GM12878 (cell line): ENCODE measurements at regions not wholly inside any gene's neighbourhood (a gene's known extent, or its start where the extent isn't known, plus 50 kb on each side); places are given as distances from the start of the nearest gene placed in this dataset.
"Not testable (repeated sequence)": the region's sequence is repeated elsewhere in the genome, so short reads cannot be mapped to it uniquely, and the experiment has no call there.

Source experiments
- ATAC-seq: fragments of 200-7000 bp; cut with Tn5 transposase; 3 replicates; pipeline ENCODE4 v1.9.1; 2020; ENCODE audit warnings: mild to moderate bottlenecking, moderate library complexity
- BruUV-seq: library from RNA; stranded (reverse); fragments of 400-500 nt; replicated peaks from 2 replicates; lab custom pipeline; 2021; lab: Mats Ljungman, UMichigan
- CTCF ChIA-PET: fragments of 300-600 bp; sonication (Branson Sonifier 250); formaldehyde crosslinking; extraction: SDS; loops from one replicate; lab custom pipeline; 2021; ENCODE audit warnings: inconsistent platforms; lab: Yijun Ruan, JAX
- POLR2A ChIA-PET: fragments of 350-600 bp; formaldehyde crosslinking; extraction: SDS; loops from one replicate; lab custom pipeline; 2021; ENCODE audit warnings: inconsistent platforms; lab: Charles Lee
- RAD21 ChIA-PET: fragments of 300-600 bp; sonication (Branson Sonifier 250); formaldehyde crosslinking; loops from one replicate; lab custom pipeline; 2023; ENCODE audit warnings: antibody characterized with exemption; ENCODE audit not compliant: unreplicated experiment; lab: Charles Lee
- SMC1A ChIA-PET: fragments of 300-600 bp; sonication (Branson Sonifier 250); formaldehyde crosslinking; loops from one replicate; lab custom pipeline; 2023; ENCODE audit not compliant: unreplicated experiment, uncharacterized antibody; lab: Charles Lee
- DNase-seq: peaks from one replicate; pipeline ENCODE4 v3.0.0-alpha.2; 2011; ENCODE audit warnings: low read depth, low spot score
- FAIRE-seq: peaks from 3 replicates; lab custom pipeline; 2011; peaks lifted over from hg19 to GRCh38; lab: Jason Lieb, UNC
- H2AFZ ChIP-seq: 2 replicates; pipeline ENCODE4 v1.6.0; 2011; ENCODE audit warnings: low read depth, low read length, control low read depth; ENCODE audit not compliant: control insufficient read depth
- H3K27ac ChIP-seq: 2 replicates; pipeline ENCODE4 v1.5.1; 2011; ENCODE audit warnings: control low read depth; ENCODE audit not compliant: control insufficient read depth, insufficient read depth
- H3K27me3 ChIP-seq, 2 experiments: replicated peaks in 1 of 2; 2 replicates each; pipeline versions ENCODE4 v1.6.0 to v1.6.1; 2011; ENCODE audit warnings: low read length in 1 of 2; ENCODE audit not compliant: control insufficient read depth in 2 of 2, insufficient read depth in 2 of 2
- H3K36me3 ChIP-seq, 2 experiments: 2 replicates each; pipeline ENCODE4 v1.5.1; 2011; ENCODE audit warnings: low read length in 1 of 2; ENCODE audit not compliant: control insufficient read depth in 2 of 2, insufficient read depth in 2 of 2
- H3K4me1 ChIP-seq: 2 replicates; pipeline ENCODE4 v1.6.1; 2011; ENCODE audit warnings: mild to moderate bottlenecking, low read length, moderate library complexity, mixed read lengths; ENCODE audit not compliant: control insufficient read depth, insufficient read depth
- H3K4me2 ChIP-seq: 2 replicates; pipeline ENCODE4 v1.6.0; 2011; ENCODE audit warnings: control low read depth; ENCODE audit not compliant: control insufficient read depth, insufficient read depth
- H3K4me3 ChIP-seq: fragments of 200-600 bp; sonication (generic); 2 replicates; pipeline ENCODE4 v1.5.1; 2016
- H3K79me2 ChIP-seq: 2 replicates; pipeline ENCODE4 v1.6.0; 2011; ENCODE audit warnings: low read length; ENCODE audit not compliant: control insufficient read depth, insufficient read depth
- H3K9ac ChIP-seq: 2 replicates; pipeline ENCODE4 v1.8.0; 2011; ENCODE audit warnings: low read length, control low read depth, mixed read lengths; ENCODE audit not compliant: control insufficient read depth, insufficient read depth
- H3K9me3 ChIP-seq: replicated peaks from 3 replicates; pipeline ENCODE4 v1.5.1; 2011; ENCODE audit warnings: mild to moderate bottlenecking, low read length; ENCODE audit not compliant: control insufficient read depth, insufficient read depth
- H4K20me1 ChIP-seq: 2 replicates; pipeline ENCODE4 v1.6.0; 2011; ENCODE audit not compliant: control insufficient read depth, insufficient read depth
- EGR1 ChIP-seq, 2 experiments: IDR thresholded peaks; 1 replicate in 1 of 2; 2 replicates in 1 of 2; pipeline ENCODE4 v1.6.1; 2011 to 2012; ENCODE audit warnings: low read depth in 2 of 2, low read length in 2 of 2, borderline replicate concordance in 1 of 2, mild to moderate bottlenecking in 1 of 2, moderate library complexity in 1 of 2
- ESRRA ChIP-seq: IDR thresholded peaks from 2 replicates; pipeline ENCODE4 v1.6.1; 2012; ENCODE audit warnings: mild to moderate bottlenecking, low read length, improper control_type of control experiment
- ZNF24 ChIP-seq: fragments of 450-650 bp; IDR thresholded peaks from 2 replicates; pipeline ENCODE4 v1.6.1; 2017; ENCODE audit warnings: antibody characterized with exemption, mild to moderate bottlenecking
- WGBS: methylation state at CpG from one replicate; pipeline ENCODE4 v1.1.6; 2016; ENCODE audit warnings: low lambda C conversion rate; ENCODE audit not compliant: insufficient replicate concordance, insufficient coverage; ENCODE audit errors: missing lambda C conversion rate; 5-methylcytosine and 5-hydroxymethylcytosine counted together
- in situ Hi-C: fragments of 300-500 bp; cut with MboI; formaldehyde crosslinking; loops from 9 replicates; pipeline ENCODE4 v1.14.3; 2018; ENCODE audit warnings: mixed read lengths
- intact Hi-C: fragments of 100-400 bp; cut with micrococcal nuclease; formaldehyde crosslinking; loops from one replicate; pipeline ENCODE4 v1.14.2; 2022; ENCODE audit not compliant: unreplicated experiment
- TF ChIP-seq, protein P1 (sequence below): fragments of 450-650 bp; IDR thresholded peaks from 2 replicates; pipeline ENCODE4 v1.6.1; 2017; ENCODE audit warnings: mild to moderate bottlenecking, moderate library complexity
- TF ChIP-seq, protein P2 (sequence below): IDR thresholded peaks from 2 replicates; pipeline ENCODE4 v1.6.1; 2012; ENCODE audit warnings: low read depth, low read length, improper control_type of control experiment

DNA sequence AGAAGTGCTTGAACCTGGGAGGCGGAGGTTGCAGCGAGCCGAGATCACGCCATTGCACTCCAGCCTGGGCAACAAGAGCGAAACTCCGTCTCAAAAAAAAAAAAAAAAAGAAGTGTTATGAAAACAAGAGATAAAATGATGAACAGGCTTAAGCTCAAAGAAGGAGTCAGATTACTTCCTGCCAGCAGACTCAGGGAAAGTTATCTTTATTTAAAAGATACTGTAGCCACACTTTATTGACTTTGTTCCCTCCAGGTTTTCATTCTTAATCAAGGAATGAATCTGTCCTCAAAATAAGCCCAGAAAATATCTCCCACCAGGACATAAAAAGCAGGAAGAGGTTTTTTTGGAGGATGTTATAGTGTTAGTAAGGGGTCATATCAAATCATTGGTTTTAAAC, 176.5 kb upstream of the KCNMB2 start (continued):
- TF ChIP-seq, protein P1, sequence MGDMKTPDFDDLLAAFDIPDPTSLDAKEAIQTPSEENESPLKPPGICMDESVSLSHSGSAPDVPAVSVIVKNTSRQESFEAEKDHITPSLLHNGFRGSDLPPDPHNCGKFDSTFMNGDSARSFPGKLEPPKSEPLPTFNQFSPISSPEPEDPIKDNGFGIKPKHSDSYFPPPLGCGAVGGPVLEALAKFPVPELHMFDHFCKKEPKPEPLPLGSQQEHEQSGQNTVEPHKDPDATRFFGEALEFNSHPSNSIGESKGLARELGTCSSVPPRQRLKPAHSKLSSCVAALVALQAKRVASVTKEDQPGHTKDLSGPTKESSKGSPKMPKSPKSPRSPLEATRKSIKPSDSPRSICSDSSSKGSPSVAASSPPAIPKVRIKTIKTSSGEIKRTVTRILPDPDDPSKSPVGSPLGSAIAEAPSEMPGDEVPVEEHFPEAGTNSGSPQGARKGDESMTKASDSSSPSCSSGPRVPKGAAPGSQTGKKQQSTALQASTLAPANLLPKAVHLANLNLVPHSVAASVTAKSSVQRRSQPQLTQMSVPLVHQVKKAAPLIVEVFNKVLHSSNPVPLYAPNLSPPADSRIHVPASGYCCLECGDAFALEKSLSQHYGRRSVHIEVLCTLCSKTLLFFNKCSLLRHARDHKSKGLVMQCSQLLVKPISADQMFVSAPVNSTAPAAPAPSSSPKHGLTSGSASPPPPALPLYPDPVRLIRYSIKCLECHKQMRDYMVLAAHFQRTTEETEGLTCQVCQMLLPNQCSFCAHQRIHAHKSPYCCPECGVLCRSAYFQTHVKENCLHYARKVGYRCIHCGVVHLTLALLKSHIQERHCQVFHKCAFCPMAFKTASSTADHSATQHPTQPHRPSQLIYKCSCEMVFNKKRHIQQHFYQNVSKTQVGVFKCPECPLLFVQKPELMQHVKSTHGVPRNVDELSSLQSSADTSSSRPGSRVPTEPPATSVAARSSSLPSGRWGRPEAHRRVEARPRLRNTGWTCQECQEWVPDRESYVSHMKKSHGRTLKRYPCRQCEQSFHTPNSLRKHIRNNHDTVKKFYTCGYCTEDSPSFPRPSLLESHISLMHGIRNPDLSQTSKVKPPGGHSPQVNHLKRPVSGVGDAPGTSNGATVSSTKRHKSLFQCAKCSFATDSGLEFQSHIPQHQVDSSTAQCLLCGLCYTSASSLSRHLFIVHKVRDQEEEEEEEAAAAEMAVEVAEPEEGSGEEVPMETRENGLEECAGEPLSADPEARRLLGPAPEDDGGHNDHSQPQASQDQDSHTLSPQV, result no peak
- TF ChIP-seq ZNF24 (no peak), ESRRA (no peak), EGR1 (IDR thresholded peaks at IDR 0.05; ENCODE audit: borderline replicate concordance in 1 of 2, low read depth in 2 of 2, low read length in 2 of 2) (no peak)
- TF ChIP-seq, protein P2, sequence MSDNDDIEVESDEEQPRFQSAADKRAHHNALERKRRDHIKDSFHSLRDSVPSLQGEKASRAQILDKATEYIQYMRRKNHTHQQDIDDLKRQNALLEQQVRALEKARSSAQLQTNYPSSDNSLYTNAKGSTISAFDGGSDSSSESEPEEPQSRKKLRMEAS, result no peak

DNA sequence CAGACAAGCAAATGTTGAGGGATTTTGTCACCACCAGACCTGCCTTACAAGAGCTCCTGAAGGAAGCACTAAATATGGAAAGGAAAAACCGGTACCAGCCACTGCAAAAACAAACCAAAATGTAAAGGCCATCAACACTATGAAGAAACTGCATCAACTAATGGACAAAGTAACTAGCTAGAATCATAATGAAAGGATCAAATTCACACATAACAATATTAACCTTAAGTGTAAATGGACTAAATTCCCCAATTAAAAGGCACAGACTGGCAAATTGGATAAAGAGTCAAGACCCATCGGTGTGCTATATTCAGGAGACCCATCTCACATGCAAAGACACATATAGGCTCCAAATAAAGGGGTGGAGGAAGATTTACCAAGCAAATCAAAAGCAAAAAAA, 173.2 kb upstream of the KCNMB2 start:
- H2AFZ ChIP-seq, FAIRE-seq, RAD21 ChIA-PET, H3K9me3 ChIP-seq, BruUV-seq, SMC1A ChIA-PET, CTCF ChIA-PET, H4K20me1 ChIP-seq, ATAC-seq, H3K4me3 ChIP-seq, H3K36me3 ChIP-seq, DNase-seq, H3K79me2 ChIP-seq, POLR2A ChIA-PET, H3K27ac ChIP-seq, in situ Hi-C loops, H3K27me3 ChIP-seq, H3K4me2 ChIP-seq, H3K9ac ChIP-seq, H3K4me1 ChIP-seq, intact Hi-C loops: not testable (repeated sequence)
- 10% methylated on average over 2 of the region's 2 CpGs for WGBS
